ENCODE measurements at regions not wholly inside any gene's neighbourhood (a gene's known extent, or its start where the extent isn't known, plus 50 kb on each side); places are given as distances from the start of the nearest gene placed in this dataset.
"Not testable (repeated sequence)": the region's sequence is repeated elsewhere in the genome, so short reads cannot be mapped to it uniquely, and the experiment has no call there.

GRCh38 chr5:42874621-42875198 is 63.0 kb upstream of the SELENOP start:
- no peak for TF ChIP-seq CTCF (IDR thresholded peaks at IDR 0.05; ENCODE audit: low read depth, low read length, missing control alignments)
- no peaks in the 10 kb centered on the region for H3K27me3 ChIP-seq (replicated peaks)
- in situ Hi-C loops (cut with HindIII; ENCODE audit: low pct_ligation_motif_present, low sequenced_read_pairs), result no loop called here

GRCh38 chr5:42872865-42873264 is 61.2 kb upstream of the SELENOP start:
- no peak overlapping the region for H3K27ac ChIP-seq
- H3K27me3 ChIP-seq (replicated peaks), result no peaks in the 10 kb centered on the region
- no peak for DNase-seq
- H3K4me3 ChIP-seq (ENCODE audit: low read depth, low read length), result no peak overlapping the region
- in situ Hi-C loops (cut with HindIII; ENCODE audit: low pct_ligation_motif_present, low sequenced_read_pairs), result no loop called here
- H3K36me3 ChIP-seq (replicated peaks), result no peaks in the 10 kb centered on the region
- TF ChIP-seq CTCF (IDR thresholded peaks at IDR 0.05; ENCODE audit: low read depth, low read length, missing control alignments), result no peak

More at GRCh38 chr5:42874621-42875198, 63.0 kb upstream of the SELENOP start:
- Histone ChIP-seq H3K36me3 (replicated peaks) (no peaks in the 10 kb centered on the region), H3K27ac (no peak overlapping the region), H3K4me3 (ENCODE audit: low read depth, low read length) (no peak overlapping the region)
- no peak for DNase-seq

GRCh38 chr5:42870882-42871418 is 59.3 kb upstream of the SELENOP start:
- DNase-seq, result peak; percentile 30
- in situ Hi-C loops (cut with HindIII; ENCODE audit: low pct_ligation_motif_present, low sequenced_read_pairs), result no loop called here
- Histone ChIP-seq H3K27ac (no peak overlapping the region), H3K27me3 (replicated peaks) (no peaks in the 10 kb centered on the region), H3K4me3 (ENCODE audit: low read depth, low read length) (no peak overlapping the region), H3K36me3 (replicated peaks) (no peaks in the 10 kb centered on the region)
- TF ChIP-seq CTCF (IDR thresholded peaks at IDR 0.05; ENCODE audit: low read depth, low read length, missing control alignments), result peak; percentile 6

DNA sequence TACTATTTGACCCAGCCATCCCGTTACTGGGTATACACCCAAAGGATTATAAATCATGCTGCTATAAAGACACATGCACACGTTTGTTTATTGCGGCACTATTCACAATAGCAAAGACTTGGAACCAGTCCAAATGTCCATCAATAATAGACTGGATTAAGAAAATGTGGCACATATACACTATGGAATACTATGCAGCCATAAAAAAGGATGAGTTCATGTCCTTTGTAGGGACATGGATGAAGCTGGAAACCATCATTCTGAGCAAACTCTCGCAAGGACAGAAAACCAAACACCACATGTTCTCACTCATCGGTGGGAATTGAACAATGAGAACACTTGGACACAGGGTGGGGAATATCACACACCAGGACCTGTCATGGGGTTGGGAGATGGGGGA is 56.7 kb upstream of the SELENOP start:
- H3K36me3 ChIP-seq (replicated peaks); DNase-seq; in situ Hi-C loops (cut with HindIII; ENCODE audit: low pct_ligation_motif_present, low sequenced_read_pairs); H3K27me3 ChIP-seq (replicated peaks); H3K4me3 ChIP-seq (ENCODE audit: low read depth, low read length); H3K27ac ChIP-seq: not testable (repeated sequence)

DNA sequence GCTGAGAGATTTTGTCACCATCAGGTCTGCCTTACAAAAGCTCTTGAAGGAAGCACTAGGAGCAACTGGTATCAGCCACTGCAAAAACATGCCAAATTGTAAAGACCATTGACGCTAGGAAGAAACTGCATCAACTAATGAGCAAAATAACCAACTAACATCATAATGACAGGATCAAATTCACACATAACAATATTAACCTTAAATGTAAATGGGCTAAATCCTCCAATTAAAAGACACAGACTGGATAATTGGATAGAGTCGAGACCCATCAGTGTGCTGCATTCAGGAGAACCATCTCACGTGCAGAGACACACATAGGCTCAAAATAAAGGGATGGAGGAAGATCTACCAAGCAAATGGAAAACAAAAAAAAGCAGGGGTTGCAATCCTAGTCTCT is 53.1 kb upstream of the SELENOP start:
- H3K4me3 ChIP-seq (ENCODE audit: low read depth, low read length); H3K36me3 ChIP-seq (replicated peaks); in situ Hi-C loops (cut with HindIII; ENCODE audit: low pct_ligation_motif_present, low sequenced_read_pairs); H3K27me3 ChIP-seq (replicated peaks); DNase-seq; H3K27ac ChIP-seq: not testable (repeated sequence)
